HG03354 (cell line): ENCODE measurements at regions not wholly inside any gene's neighbourhood (a gene's known extent, or its start where the extent isn't known, plus 50 kb on each side); places are given as distances from the start of the nearest gene placed in this dataset.

ENCODE experiments used
- ATAC-seq: cut with Tn5 transposase; IDR thresholded peaks from one replicate; pipeline ENCODE4 v1.9.1; 2021; ENCODE audit warnings: mild to moderate bottlenecking; ENCODE audit not compliant: unreplicated experiment, poor library complexity, severe bottlenecking

- ATAC-seq: no peak
Measured at GRCh38 chr4:36010397-36010929, 233.9 kb downstream of the ARAP2 start.

GRCh38 chr4:36011381-36011780, 232.9 kb downstream of the ARAP2 start:
- no peak for ATAC-seq

GRCh38 chr4:36012503-36012902, 231.8 kb downstream of the ARAP2 start:
- no peak for ATAC-seq

- no peak for ATAC-seq
Measured at GRCh38 chr4:36013206-36013605, 231.1 kb downstream of the ARAP2 start.
